ENCODE measurements at regions not wholly inside any gene's neighbourhood (a gene's known extent, or its start where the extent isn't known, plus 50 kb on each side); places are given as distances from the start of the nearest gene placed in this dataset.

- ATAC-seq (ENCODE audit: low read depth) (no peak), DNase-seq (no peak)
- Mint-ChIP-seq H3K27ac (no peak overlapping the region), H3K9me3 (no peaks in the 10 kb centered on the region), H3K36me3 (no peaks in the 10 kb centered on the region), H3K4me3 (no peak overlapping the region), H3K4me1 (no peaks in the 10 kb centered on the region), H3K27me3 (peaks cover 5% of the 10 kb centered on the region)
- POLR2A ChIA-PET, result no interaction called here
These were observed 132.3 kb downstream of the FOXI3 start for GRCh38 chr2:88320076-88320773.

- Mint-ChIP-seq H3K27me3 (no peaks in the 10 kb centered on the region), H3K36me3 (no peaks in the 10 kb centered on the region), H3K9me3 (no peaks in the 10 kb centered on the region), H3K4me1 (no peaks in the 10 kb centered on the region), H3K4me3 (no peak overlapping the region), H3K27ac (no peak overlapping the region)
- DNase-seq (no peak), ATAC-seq (ENCODE audit: low read depth) (no peak)
- POLR2A ChIA-PET, result no interaction called here
These were observed 133.6 kb downstream of the FOXI3 start for GRCh38 chr2:88318956-88319330.

- POLR2A ChIA-PET, result no interaction called here
- Mint-ChIP-seq H3K4me1 (no peaks in the 10 kb centered on the region), H3K27me3 (no peaks in the 10 kb centered on the region), H3K27ac (no peak overlapping the region), H3K4me3 (no peak overlapping the region), H3K36me3 (no peaks in the 10 kb centered on the region), H3K9me3 (no peaks in the 10 kb centered on the region)
- no peak for ATAC-seq (ENCODE audit: low read depth)
- DNase-seq, result no peak
These were observed 134.2 kb downstream of the FOXI3 start for GRCh38 chr2:88318071-88318955.

GRCh38 chr2:88310787-88311186, 140.6 kb downstream of the THNSL2 start:
- ATAC-seq (ENCODE audit: low read depth), result no peak
- no peaks in the 10 kb centered on the region for H3K9me3 Mint-ChIP-seq
- no peak overlapping the region for H3K27ac Mint-ChIP-seq
- no peak for DNase-seq
- no peaks in the 10 kb centered on the region for H3K4me1 Mint-ChIP-seq
- H3K27me3 Mint-ChIP-seq, result no peaks in the 10 kb centered on the region
- no peaks in the 10 kb centered on the region for H3K36me3 Mint-ChIP-seq
- POLR2A ChIA-PET, result no interaction called here
- no peak overlapping the region for H3K4me3 Mint-ChIP-seq

GRCh38 chr2:88307817-88308216, 137.7 kb downstream of the THNSL2 start:
- Mint-ChIP-seq H3K4me1 (no peaks in the 10 kb centered on the region), H3K27me3 (peaks cover 6% of the 10 kb centered on the region), H3K27ac (no peak overlapping the region), H3K4me3 (no peak overlapping the region), H3K36me3 (no peaks in the 10 kb centered on the region), H3K9me3 (no peaks in the 10 kb centered on the region)
- POLR2A ChIA-PET, result no interaction called here
- DNase-seq (no peak), ATAC-seq (ENCODE audit: low read depth) (no peak)

GRCh38 chr2:88303865-88304264, 133.7 kb downstream of the THNSL2 start:
- Mint-ChIP-seq H3K4me1 (no peaks in the 10 kb centered on the region), H3K9me3 (no peaks in the 10 kb centered on the region), H3K4me3 (no peak overlapping the region), H3K36me3 (no peaks in the 10 kb centered on the region), H3K27me3 (peaks cover 8% of the 10 kb centered on the region), H3K27ac (no peak overlapping the region)
- POLR2A ChIA-PET, result no interaction called here
- DNase-seq (no peak), ATAC-seq (ENCODE audit: low read depth) (no peak)

- DNase-seq (no peak), ATAC-seq (ENCODE audit: low read depth) (no peak)
- H3K4me3 Mint-ChIP-seq, result no peak overlapping the region
- H3K4me1 Mint-ChIP-seq, result no peaks in the 10 kb centered on the region
- peaks cover 7% of the 10 kb centered on the region for H3K27me3 Mint-ChIP-seq
- no peaks in the 10 kb centered on the region for H3K9me3 Mint-ChIP-seq
- POLR2A ChIA-PET, result no interaction called here
- no peaks in the 10 kb centered on the region for H3K36me3 Mint-ChIP-seq
- H3K27ac Mint-ChIP-seq, result no peak overlapping the region
These were observed 126.1 kb downstream of the THNSL2 start for GRCh38 chr2:88296247-88296646.

GRCh38 chr2:88283886-88284592, 113.9 kb downstream of the THNSL2 start:
- Mint-ChIP-seq H3K9me3 (no peaks in the 10 kb centered on the region), H3K4me3 (no peak overlapping the region), H3K27ac (no peak overlapping the region), H3K27me3 (peaks cover 12% of the 10 kb centered on the region), H3K36me3 (no peaks in the 10 kb centered on the region), H3K4me1 (no peaks in the 10 kb centered on the region)
- POLR2A ChIA-PET, result no interaction called here
- no peak for DNase-seq
- ATAC-seq (ENCODE audit: low read depth), result no peak

- no peaks in the 10 kb centered on the region for H3K36me3 Mint-ChIP-seq
- DNase-seq, result no peak
- peaks cover 11% of the 10 kb centered on the region for H3K27me3 Mint-ChIP-seq
- ATAC-seq (ENCODE audit: low read depth), result no peak
- no peaks in the 10 kb centered on the region for H3K4me1 Mint-ChIP-seq
- H3K4me3 Mint-ChIP-seq, result no peak overlapping the region
- H3K27ac Mint-ChIP-seq, result no peak overlapping the region
- POLR2A ChIA-PET, result no interaction called here
- no peaks in the 10 kb centered on the region for H3K9me3 Mint-ChIP-seq
These were observed 111.4 kb downstream of the THNSL2 start for GRCh38 chr2:88281302-88282217.

- Mint-ChIP-seq H3K9me3 (no peaks in the 10 kb centered on the region), H3K27ac (no peak overlapping the region), H3K4me1 (no peaks in the 10 kb centered on the region), H3K36me3 (no peaks in the 10 kb centered on the region), H3K4me3 (no peak overlapping the region), H3K27me3 (no peaks in the 10 kb centered on the region)
- POLR2A ChIA-PET, result no interaction called here
- DNase-seq, result no peak
- no peak for ATAC-seq (ENCODE audit: low read depth)
These were observed 99.7 kb downstream of the THNSL2 start for GRCh38 chr2:88269836-88270235.

- H3K27ac Mint-ChIP-seq, result no peak overlapping the region
- peaks cover 6% of the 10 kb centered on the region for H3K27me3 Mint-ChIP-seq
- POLR2A ChIA-PET, result no interaction called here
- H3K36me3 Mint-ChIP-seq, result no peaks in the 10 kb centered on the region
- no peaks in the 10 kb centered on the region for H3K9me3 Mint-ChIP-seq
- ATAC-seq (ENCODE audit: low read depth), result no peak
- no peak overlapping the region for H3K4me3 Mint-ChIP-seq
- no peaks in the 10 kb centered on the region for H3K4me1 Mint-ChIP-seq
- no peak for DNase-seq
These were observed 95.5 kb downstream of the THNSL2 start for GRCh38 chr2:88265352-88266303.

- ATAC-seq (ENCODE audit: low read depth), result no peak
- Mint-ChIP-seq H3K27me3 (peaks cover 13% of the 10 kb centered on the region), H3K4me1 (no peaks in the 10 kb centered on the region), H3K9me3 (no peaks in the 10 kb centered on the region), H3K36me3 (no peaks in the 10 kb centered on the region), H3K4me3 (no peak overlapping the region), H3K27ac (no peak overlapping the region)
- DNase-seq, result no peak
- POLR2A ChIA-PET, result no interaction called here
These were observed 93.7 kb downstream of the THNSL2 start for GRCh38 chr2:88263861-88264260.

Data from activated naive CD8-positive, alpha-beta T cell treated with anti-CD3 and anti-CD28 coated beads, Interleukin-2, amount 10 ng/mL, durations not matched to agents 7 days and 5 days (primary cell).